ENCODE measurements at regions not wholly inside any gene's neighbourhood (a gene's known extent, or its start where the extent isn't known, plus 50 kb on each side); places are given as distances from the start of the nearest gene placed in this dataset.

- no peak for TF ChIP-seq REST (IDR thresholded peaks at IDR 0.05)
- TF ChIP-seq GABPA (IDR thresholded peaks at IDR 0.05 in 1 of 2, conservative IDR thresholded peaks at IDR 0.05 in 1 of 2) = no peak
- TF ChIP-seq CTCF (IDR thresholded peaks at IDR 0.05; ENCODE audit: low read depth, low read length, missing input control) = no peak
Measured at GRCh38 chr12:90390947-90391346, 564.0 kb downstream of the CCER1 start (continued).

DNA sequence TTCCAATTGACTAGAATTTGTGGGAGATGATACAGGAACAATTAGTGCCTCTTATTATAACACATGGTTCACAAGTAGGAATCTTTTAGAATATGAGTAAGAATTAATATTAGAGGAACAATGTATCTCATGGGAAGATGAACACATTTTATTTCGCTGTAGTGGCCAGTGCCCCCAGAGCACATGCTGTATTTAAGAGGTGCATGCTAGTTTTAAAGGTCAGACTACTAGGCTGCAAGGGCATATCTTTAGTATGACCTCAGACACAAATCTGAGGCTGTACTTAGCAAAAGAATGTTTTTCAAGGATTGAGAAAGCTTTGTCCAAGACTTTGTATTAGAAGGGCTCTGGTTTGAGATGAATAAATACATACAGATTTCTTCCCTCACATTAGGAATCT, 586.9 kb downstream of the CCER1 start:
- TF ChIP-seq HNF4G (IDR thresholded peaks at IDR 0.05) = no peak
- no peak for TF ChIP-seq FOXA2 (IDR thresholded peaks at IDR 0.05)
- no peak for TF ChIP-seq SP1 (IDR thresholded peaks at IDR 0.05)
- TF ChIP-seq ZBTB33 (IDR thresholded peaks at IDR 0.05) = no peak
- TF ChIP-seq JUND (IDR thresholded peaks at IDR 0.05) = no peak
- 97% methylated on average over 1 of the region's 1 CpG for WGBS
- Histone ChIP-seq H3K27ac (ENCODE audit: low read depth in 1 of 2, low read length in 2 of 2) (no peak overlapping the region), H3K36me3 (ENCODE audit: control insufficient read depth in 4 of 4, insufficient read depth in 3 of 4, low read depth in 1 of 4, low read length in 3 of 4) (no peaks in the 10 kb centered on the region), H3K4me1 (ENCODE audit: control insufficient read depth in 4 of 4, insufficient read depth in 4 of 4, low read length in 3 of 4) (no peaks in the 10 kb centered on the region), H3K4me3 (ENCODE audit: low read depth in 1 of 3, low read length in 3 of 3) (no peak overlapping the region), H3K9ac (ENCODE audit: low read depth in 1 of 2, low read length in 2 of 2) (no peak overlapping the region), H3K9me3 (ENCODE audit: control insufficient read depth in 4 of 4, low read length in 3 of 4) (no peaks in the 10 kb centered on the region), H3K27me3 (ENCODE audit: control insufficient read depth in 4 of 4, insufficient read depth in 4 of 4, low read length in 3 of 4) (no peaks in the 10 kb centered on the region)
- no peak for DNase-seq (ENCODE audit: low spot score)

DNA sequence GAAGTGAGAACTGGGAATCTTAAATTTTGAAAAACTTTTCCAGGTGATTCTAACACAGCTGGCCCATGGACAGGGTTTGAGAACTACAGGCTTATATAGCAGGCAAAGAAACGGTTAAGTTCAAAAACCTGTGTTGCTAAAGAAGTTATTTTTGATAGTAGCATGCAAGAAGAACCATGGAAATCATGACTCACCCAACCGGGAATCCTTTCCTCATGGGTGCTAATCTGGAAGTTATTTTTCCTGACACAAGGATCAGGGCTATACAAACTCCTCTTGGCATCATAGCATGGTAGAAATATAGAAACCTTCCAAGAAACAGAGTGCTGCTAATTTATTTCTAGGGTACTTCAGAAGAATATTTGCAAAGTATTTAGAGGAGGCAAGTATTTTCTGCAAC, 588.7 kb downstream of the CCER1 start:
- H3K27me3 ChIP-seq (ENCODE audit: control insufficient read depth in 4 of 4, insufficient read depth in 4 of 4, low read length in 3 of 4) = no peaks in the 10 kb centered on the region
- 75% methylated on average over 2 of the region's 2 CpGs for WGBS
- no peak for DNase-seq (ENCODE audit: low spot score)

More for the DNA sequence above, 588.7 kb downstream of the CCER1 start:
- H3K36me3 ChIP-seq (ENCODE audit: control insufficient read depth in 4 of 4, insufficient read depth in 3 of 4, low read depth in 1 of 4, low read length in 3 of 4) = no peaks in the 10 kb centered on the region
- no peak for TF ChIP-seq GABPA (IDR thresholded peaks at IDR 0.05 in 1 of 2, conservative IDR thresholded peaks at IDR 0.05 in 1 of 2)
- TF ChIP-seq YY1 (IDR thresholded peaks at IDR 0.05) = no peak
- no peak for TF ChIP-seq ZBTB33 (IDR thresholded peaks at IDR 0.05)
- no peak for TF ChIP-seq JUND (IDR thresholded peaks at IDR 0.05)
- no peak for TF ChIP-seq FOXA2 (IDR thresholded peaks at IDR 0.05)
- TF ChIP-seq MAX (IDR thresholded peaks at IDR 0.05) = no peak
- no peak for TF ChIP-seq CTCF (IDR thresholded peaks at IDR 0.05; ENCODE audit: low read depth, low read length, missing input control)
- no peak for TF ChIP-seq HNF4A (conservative IDR thresholded peaks at IDR 0.05)
- TF ChIP-seq REST (IDR thresholded peaks at IDR 0.05) = no peak
- no peak overlapping the region for H3K27ac ChIP-seq (ENCODE audit: low read depth in 1 of 2, low read length in 2 of 2)
- H3K4me1 ChIP-seq (ENCODE audit: control insufficient read depth in 4 of 4, insufficient read depth in 4 of 4, low read length in 3 of 4) = no peaks in the 10 kb centered on the region
- no peak overlapping the region for H3K9ac ChIP-seq (ENCODE audit: low read depth in 1 of 2, low read length in 2 of 2)
- H3K4me3 ChIP-seq (ENCODE audit: low read depth in 1 of 3, low read length in 3 of 3) = no peak overlapping the region
- no peaks in the 10 kb centered on the region for H3K9me3 ChIP-seq (ENCODE audit: control insufficient read depth in 4 of 4, low read length in 3 of 4)
